Stimulated activated CD8-positive, alpha-beta memory T cell treated with anti-CD3 and anti-CD28 coated beads, Interleukin-2, amount 100 ng/mL, for 48 hours (primary cell): ENCODE measurements at regions not wholly inside any gene's neighbourhood (a gene's known extent, or its start where the extent isn't known, plus 50 kb on each side); places are given as distances from the start of the nearest gene placed in this dataset.

ENCODE experiments used
- DNase-seq, 2 donors: peaks; one replicate each; pipeline ENCODE4 v3.0.0-alpha.2; 2020; ENCODE audit warnings: low read depth in 2 of 2

GRCh38 chr16:85344502-85345128, 232.3 kb upstream of the CIBAR2 start:
- DNase-seq, result no peak

- no peak for DNase-seq
These were observed 232.9 kb upstream of the CIBAR2 start for GRCh38 chr16:85345129-85345639.

- no peak for DNase-seq
These were observed 234.3 kb upstream of the CIBAR2 start for GRCh38 chr16:85346404-85347212.

GRCh38 chr16:85347213-85347591, 234.9 kb upstream of the CIBAR2 start:
- DNase-seq, result no peak

- no peak for DNase-seq
These were observed 236.0 kb upstream of the CIBAR2 start for GRCh38 chr16:85348065-85348840.

GRCh38 chr16:85348911-85349334, 236.7 kb upstream of the CIBAR2 start:
- no peak for DNase-seq

- no peak for DNase-seq
These were observed 237.3 kb upstream of the CIBAR2 start for GRCh38 chr16:85349365-85350145.

- DNase-seq, result no peak
These were observed 238.0 kb upstream of the CIBAR2 start for GRCh38 chr16:85350146-85350728.

- DNase-seq, result no peak
These were observed 238.7 kb upstream of the CIBAR2 start for GRCh38 chr16:85350973-85351372.

GRCh38 chr16:85353013-85353412, 240.7 kb upstream of the CIBAR2 start:
- DNase-seq, result no peak

GRCh38 chr16:85353839-85354685, 241.8 kb upstream of the CIBAR2 start:
- no peak for DNase-seq

GRCh38 chr16:85354686-85355514, 242.6 kb upstream of the CIBAR2 start:
- no peak for DNase-seq

GRCh38 chr16:85355515-85355837, 243.2 kb upstream of the CIBAR2 start:
- DNase-seq, result no peak

- DNase-seq, result no peak
These were observed 243.9 kb upstream of the CIBAR2 start for GRCh38 chr16:85356157-85356556.

GRCh38 chr16:85357323-85357722, 245.1 kb upstream of the CIBAR2 start:
- DNase-seq, result no peak

GRCh38 chr16:85357924-85358505, 245.7 kb upstream of the CIBAR2 start:
- DNase-seq, result no peak

- no peak for DNase-seq
These were observed 246.5 kb upstream of the CIBAR2 start for GRCh38 chr16:85358704-85359146.

GRCh38 chr16:85359147-85359822, 247.0 kb upstream of the CIBAR2 start:
- no peak for DNase-seq
